ENCODE measurements at regions not wholly inside any gene's neighbourhood (a gene's known extent, or its start where the extent isn't known, plus 50 kb on each side); places are given as distances from the start of the nearest gene placed in this dataset.

- no peak for TF ChIP-seq CTCF (IDR thresholded peaks at IDR 0.05)
- 37% methylated on average over 18 of the region's 18 CpGs for WGBS, 2 donors
- peak overlapping the region in 2 of 10 donors; percentile 1 to 40 for H3K27ac ChIP-seq
- peak; percentile 64 to 77 for DNase-seq
- peak in 6 of 8 donors; percentile 29 to 75 (median 62) for ATAC-seq
- peaks cover 0 to 60% (median 23%) of the 10 kb centered on the region in 9 donors for H3K4me1 ChIP-seq
- H3K27me3 ChIP-seq: peaks cover 0 to 25% (median 4%) of the 10 kb centered on the region in 7 donors
- no peak overlapping the region for H3K4me3 ChIP-seq
- intact Hi-C loops (cut with DNase I): no loop called here
- no peaks in the 10 kb centered on the region for H3K36me3 ChIP-seq
- peaks cover 0 to 23% (median 9%) of the 10 kb centered on the region in 11 donors for H3K9me3 ChIP-seq
Observed at GRCh38 chr10:5583525-5584175, 58.9 kb downstream of the CALML3 start.

GRCh38 chr10:5584895-5585516, 60.2 kb downstream of the CALML3 start:
- H3K9me3 ChIP-seq: peaks cover 0 to 23% (median 9%) of the 10 kb centered on the region in 11 donors
- no peak overlapping the region for H3K27ac ChIP-seq
- H3K36me3 ChIP-seq: no peaks in the 10 kb centered on the region
- WGBS, 2 donors: 60 to 63% methylated on average over 10 of the region's 10 CpGs
- ATAC-seq (peak in 2 of 8 donors; percentile 9 to 15), DNase-seq (no peak)
- no peak overlapping the region for H3K4me3 ChIP-seq
- H3K27me3 ChIP-seq: peaks cover 0 to 34% (median 4%) of the 10 kb centered on the region in 7 donors
- intact Hi-C loops (cut with DNase I): no loop called here
- peaks cover 3 to 67% (median 23%) of the 10 kb centered on the region in 9 donors for H3K4me1 ChIP-seq
- no peak for TF ChIP-seq CTCF (IDR thresholded peaks at IDR 0.05)

- 41 to 54% methylated on average over 7 of the region's 7 CpGs for WGBS, 2 donors
- intact Hi-C loops (cut with DNase I): no loop called here
- DNase-seq (no peak), ATAC-seq (peak in 1 of 8 donors; percentile 51)
- Histone ChIP-seq H3K27ac (no peak overlapping the region), H3K36me3 (no peaks in the 10 kb centered on the region), H3K27me3 (peaks cover 0 to 34% (median 4%) of the 10 kb centered on the region in 7 donors), H3K9me3 (peaks cover 0 to 19% (median 9%) of the 10 kb centered on the region in 11 donors), H3K4me1 (peaks cover 3 to 72% (median 23%) of the 10 kb centered on the region in 9 donors), H3K4me3 (no peak overlapping the region)
- no peak for TF ChIP-seq CTCF (IDR thresholded peaks at IDR 0.05)
Observed at GRCh38 chr10:5585517-5586206, 60.9 kb downstream of the CALML3 start.

Measured in heart right ventricle (tissue), 16 donors.